HEK293 (cell line): ENCODE measurements at regions not wholly inside any gene's neighbourhood (a gene's known extent, or its start where the extent isn't known, plus 50 kb on each side); places are given as distances from the start of the nearest gene placed in this dataset.

Experiments used
- CTCF ChIP-seq: fragments of 450-650 bp; formaldehyde crosslinking; IDR thresholded peaks from 2 replicates; pipeline ENCODE4 v1.5.1; 2016; ENCODE audit warnings: missing biosample characterization, missing genetic modification characterization
- GLI4 ChIP-seq: fragments of 450-650 bp; formaldehyde crosslinking; IDR thresholded peaks from 2 replicates; pipeline ENCODE4 v1.5.1; 2016; ENCODE audit warnings: missing biosample characterization, missing genetic modification characterization
- ZNF18 ChIP-seq: fragments of 450-650 bp; formaldehyde crosslinking; IDR thresholded peaks from 2 replicates; pipeline ENCODE4 v1.5.1; 2016; ENCODE audit warnings: missing biosample characterization, missing genetic modification characterization
- ZNF239 ChIP-seq: fragments of 450-650 bp; formaldehyde crosslinking; IDR thresholded peaks from 2 replicates; pipeline ENCODE4 v1.5.1; 2016; ENCODE audit warnings: missing biosample characterization, missing genetic modification characterization
- ZNF707 ChIP-seq: fragments of 450-650 bp; formaldehyde crosslinking; IDR thresholded peaks from 2 replicates; pipeline ENCODE4 v1.5.1; 2016; ENCODE audit warnings: missing biosample characterization, missing genetic modification characterization

DNA sequence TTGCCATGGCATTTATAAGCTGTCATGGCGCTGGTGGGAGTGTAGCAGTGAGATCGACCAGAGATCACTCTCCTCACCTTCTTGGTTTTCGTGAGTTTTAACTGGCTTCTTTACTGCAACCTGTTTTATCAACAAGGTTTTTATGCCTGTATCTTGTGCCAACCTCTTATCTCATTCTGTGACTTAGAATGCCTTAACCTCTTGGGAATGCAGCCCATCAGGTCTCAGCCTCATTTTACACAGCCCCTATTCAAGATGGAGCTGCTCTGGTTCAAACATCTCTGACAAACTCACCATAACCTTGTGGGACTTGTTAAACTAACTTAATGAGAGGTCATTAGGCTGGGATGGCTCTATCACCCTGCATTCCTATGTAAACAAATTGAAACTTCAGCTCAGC lies 151.3 kb downstream of the CAND1 start:
- TF ChIP-seq ZNF239 (tag by site-specific recombination) (no peak), CTCF (tag by site-specific recombination) (no peak), GLI4 (no peak), ZNF707 (no peak), ZNF18 (tag by site-specific recombination) (no peak)
